ENCODE measurements at regions not wholly inside any gene's neighbourhood (a gene's known extent, or its start where the extent isn't known, plus 50 kb on each side); places are given as distances from the start of the nearest gene placed in this dataset.
A peak's percentile ranks its signal among the peaks of the same experiment; 100 is the strongest.

- no peak for FAIRE-seq
- H3K27ac ChIP-seq (ENCODE audit: low read depth in 2 of 2, low read length in 2 of 2) = no peak overlapping the region
- intact Hi-C loops (cut with DNase I) = no loop called here
Measured at GRCh38 chr1:199843861-199844260, 183.6 kb upstream of the NR5A2 start.

GRCh38 chr1:199847021-199847420, 180.5 kb upstream of the NR5A2 start:
- Histone ChIP-seq H3K4me1 (ENCODE audit: control insufficient read depth in 2 of 3, insufficient read depth in 2 of 3, low read depth in 1 of 3, low read length in 3 of 3) (no peaks in the 10 kb centered on the region), H3K9me3 (ENCODE audit: control insufficient read depth in 2 of 3, insufficient read depth in 1 of 3, low read length in 3 of 3) (no peaks in the 10 kb centered on the region), H3K9ac (ENCODE audit: low read length in 3 of 3) (no peak overlapping the region), H3K27me3 (ENCODE audit: control insufficient read depth, insufficient read depth, low read length) (no peaks in the 10 kb centered on the region), H3K36me3 (ENCODE audit: control insufficient read depth in 2 of 3, insufficient read depth in 3 of 3, low read length in 3 of 3) (no peaks in the 10 kb centered on the region), H3K27ac (ENCODE audit: low read depth in 2 of 2, low read length in 2 of 2) (no peak overlapping the region), H3K4me3 (ENCODE audit: low read length in 3 of 3) (no peak overlapping the region)
- DNase-seq (peak in 1 of 5 donors; percentile 26), FAIRE-seq (no peak)
- intact Hi-C loops (cut with DNase I) = no loop called here
- TF ChIP-seq CTCF (IDR thresholded peaks at IDR 0.05; ENCODE audit: borderline replicate concordance, extremely low read depth, insufficient read depth) = no peak

More at GRCh38 chr1:199843861-199844260, 183.6 kb upstream of the NR5A2 start:
- H3K9me3 ChIP-seq (ENCODE audit: control insufficient read depth in 2 of 3, insufficient read depth in 1 of 3, low read length in 3 of 3) = no peaks in the 10 kb centered on the region
- H3K4me3 ChIP-seq (ENCODE audit: low read length in 3 of 3) = no peak overlapping the region
- no peaks in the 10 kb centered on the region for H3K27me3 ChIP-seq (ENCODE audit: control insufficient read depth, insufficient read depth, low read length)
- no peak for TF ChIP-seq CTCF (IDR thresholded peaks at IDR 0.05; ENCODE audit: borderline replicate concordance, extremely low read depth, insufficient read depth)
- H3K36me3 ChIP-seq (ENCODE audit: control insufficient read depth in 2 of 3, insufficient read depth in 3 of 3, low read length in 3 of 3) = no peaks in the 10 kb centered on the region
- H3K4me1 ChIP-seq (ENCODE audit: control insufficient read depth in 2 of 3, insufficient read depth in 2 of 3, low read depth in 1 of 3, low read length in 3 of 3) = no peaks in the 10 kb centered on the region
- DNase-seq = no peak
- H3K9ac ChIP-seq (ENCODE audit: low read length in 3 of 3) = no peak overlapping the region

GRCh38 chr1:199851439-199852140, 175.9 kb upstream of the NR5A2 start:
- FAIRE-seq (no peak), DNase-seq (no peak)
- Histone ChIP-seq H3K9ac (ENCODE audit: low read length in 3 of 3) (no peak overlapping the region), H3K27ac (ENCODE audit: low read depth in 2 of 2, low read length in 2 of 2) (no peak overlapping the region), H3K9me3 (ENCODE audit: control insufficient read depth in 2 of 3, insufficient read depth in 1 of 3, low read length in 3 of 3) (no peaks in the 10 kb centered on the region), H3K36me3 (ENCODE audit: control insufficient read depth in 2 of 3, insufficient read depth in 3 of 3, low read length in 3 of 3) (no peaks in the 10 kb centered on the region), H3K4me1 (ENCODE audit: control insufficient read depth in 2 of 3, insufficient read depth in 2 of 3, low read depth in 1 of 3, low read length in 3 of 3) (no peaks in the 10 kb centered on the region), H3K27me3 (ENCODE audit: control insufficient read depth, insufficient read depth, low read length) (no peaks in the 10 kb centered on the region), H3K4me3 (ENCODE audit: low read length in 3 of 3) (no peak overlapping the region)
- TF ChIP-seq CTCF (IDR thresholded peaks at IDR 0.05; ENCODE audit: borderline replicate concordance, extremely low read depth, insufficient read depth) = no peak
- intact Hi-C loops (cut with DNase I) = no loop called here

All from kidney (tissue), 13 donors.